GM06990 (cell line): ENCODE measurements at regions not wholly inside any gene's neighbourhood (a gene's known extent, or its start where the extent isn't known, plus 50 kb on each side); places are given as distances from the start of the nearest gene placed in this dataset.

Source experiments
- DNase-seq: peaks from one replicate; pipeline ENCODE4 v3.0.0-alpha.2; 2011; ENCODE audit not compliant: insufficient read length; ENCODE audit errors: extremely low read depth
- H3K27me3 ChIP-seq: replicated peaks from 2 replicates; pipeline ENCODE4 v1.6.0; 2011; ENCODE audit warnings: low read length; ENCODE audit not compliant: control insufficient read depth, insufficient read depth
- H3K36me3 ChIP-seq: 2 replicates; pipeline ENCODE4 v1.5.1; 2011; ENCODE audit warnings: low read length; ENCODE audit not compliant: control insufficient read depth, insufficient read depth
- H3K4me3 ChIP-seq: replicated peaks from 2 replicates; pipeline ENCODE4 v1.5.1; 2011; ENCODE audit warnings: low read depth, mild to moderate bottlenecking, control low read depth, low read length
- TF ChIP-seq, protein P1 (sequence below): IDR thresholded peaks from 2 replicates; pipeline ENCODE4 v1.5.1; 2011; ENCODE audit warnings: low read length, control low read depth, mild to moderate bottlenecking, inconsistent platforms; ENCODE audit not compliant: insufficient read depth, poor library complexity, severe bottlenecking

DNA sequence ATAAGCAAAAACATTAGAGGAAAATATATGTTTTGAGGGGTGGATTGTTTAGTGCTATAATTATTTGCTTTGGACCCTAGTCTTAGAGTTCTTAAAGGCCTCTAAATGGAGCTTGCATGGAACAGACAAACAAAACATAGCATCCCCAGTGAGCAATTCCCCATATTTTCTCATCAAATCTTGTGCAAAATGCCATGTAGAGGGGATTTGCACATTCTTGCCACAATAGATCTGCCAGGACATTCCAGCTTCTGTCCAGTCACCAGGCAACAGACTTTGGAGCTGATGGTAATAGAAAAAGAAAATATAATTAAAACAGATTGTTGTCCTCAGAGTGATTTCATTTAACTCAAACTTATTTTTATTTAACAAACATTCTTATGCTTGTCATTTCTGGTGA, 360.3 kb upstream of the PDGFD start:
- H3K4me3 ChIP-seq = no peak overlapping the region
- no peaks in the 10 kb centered on the region for H3K36me3 ChIP-seq
- no peak for DNase-seq
- no peaks in the 10 kb centered on the region for H3K27me3 ChIP-seq
- TF ChIP-seq, protein P1, sequence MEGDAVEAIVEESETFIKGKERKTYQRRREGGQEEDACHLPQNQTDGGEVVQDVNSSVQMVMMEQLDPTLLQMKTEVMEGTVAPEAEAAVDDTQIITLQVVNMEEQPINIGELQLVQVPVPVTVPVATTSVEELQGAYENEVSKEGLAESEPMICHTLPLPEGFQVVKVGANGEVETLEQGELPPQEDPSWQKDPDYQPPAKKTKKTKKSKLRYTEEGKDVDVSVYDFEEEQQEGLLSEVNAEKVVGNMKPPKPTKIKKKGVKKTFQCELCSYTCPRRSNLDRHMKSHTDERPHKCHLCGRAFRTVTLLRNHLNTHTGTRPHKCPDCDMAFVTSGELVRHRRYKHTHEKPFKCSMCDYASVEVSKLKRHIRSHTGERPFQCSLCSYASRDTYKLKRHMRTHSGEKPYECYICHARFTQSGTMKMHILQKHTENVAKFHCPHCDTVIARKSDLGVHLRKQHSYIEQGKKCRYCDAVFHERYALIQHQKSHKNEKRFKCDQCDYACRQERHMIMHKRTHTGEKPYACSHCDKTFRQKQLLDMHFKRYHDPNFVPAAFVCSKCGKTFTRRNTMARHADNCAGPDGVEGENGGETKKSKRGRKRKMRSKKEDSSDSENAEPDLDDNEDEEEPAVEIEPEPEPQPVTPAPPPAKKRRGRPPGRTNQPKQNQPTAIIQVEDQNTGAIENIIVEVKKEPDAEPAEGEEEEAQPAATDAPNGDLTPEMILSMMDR = no peak

GRCh38 chr11:104523611-104524010, 359.7 kb upstream of the PDGFD start:
- no peaks in the 10 kb centered on the region for H3K27me3 ChIP-seq
- no peak overlapping the region for H3K4me3 ChIP-seq
- TF ChIP-seq, protein P1 = no peak
- no peak for DNase-seq
- no peaks in the 10 kb centered on the region for H3K36me3 ChIP-seq

DNA sequence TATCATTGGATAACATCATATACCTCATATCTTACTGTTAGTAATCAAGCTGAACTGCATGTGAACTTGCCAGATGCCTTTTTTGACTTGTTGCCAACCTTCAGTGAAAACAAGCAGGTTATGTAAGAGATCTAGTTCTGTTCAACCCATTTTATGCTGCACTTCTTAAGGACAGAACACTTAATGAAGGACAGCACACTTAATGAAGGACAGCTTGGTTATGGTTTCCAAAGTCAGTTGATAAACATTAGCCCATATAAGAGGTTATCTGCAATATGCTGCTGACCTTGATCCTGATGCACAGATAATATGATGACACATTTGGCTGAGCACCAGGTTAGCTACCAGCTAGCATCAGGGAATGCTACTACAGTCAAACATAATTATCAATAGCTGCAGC, 358.7 kb upstream of the PDGFD start:
- Histone ChIP-seq H3K36me3 (no peaks in the 10 kb centered on the region), H3K27me3 (no peaks in the 10 kb centered on the region), H3K4me3 (no peak overlapping the region)
- TF ChIP-seq, protein P1 = no peak
- DNase-seq = no peak

- H3K36me3 ChIP-seq = no peaks in the 10 kb centered on the region
- H3K27me3 ChIP-seq = no peaks in the 10 kb centered on the region
- TF ChIP-seq, protein P1 = no peak
- H3K4me3 ChIP-seq = no peak overlapping the region
- DNase-seq = no peak
Observed at GRCh38 chr11:104522123-104522522, 358.2 kb upstream of the PDGFD start.

DNA sequence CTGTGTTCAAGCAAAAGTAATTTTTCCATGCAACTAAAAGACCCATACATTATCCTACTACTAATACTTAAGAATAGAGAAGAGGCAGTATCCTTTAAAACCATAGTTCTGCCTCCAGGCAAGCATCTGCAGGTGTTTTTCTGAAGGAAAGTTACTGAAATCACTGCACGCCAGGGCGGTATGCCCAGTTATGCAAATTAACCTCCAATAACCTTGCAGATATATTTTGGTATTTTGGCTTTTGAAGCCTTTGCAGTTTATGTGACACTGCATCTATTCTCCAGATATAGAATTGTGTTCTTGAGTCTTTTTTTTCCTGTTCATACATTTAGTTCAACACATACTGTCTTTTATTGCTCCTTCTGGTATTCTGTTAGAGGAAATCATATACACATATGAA, 346.2 kb upstream of the PDGFD start:
- no peak for DNase-seq
- H3K27me3 ChIP-seq = no peaks in the 10 kb centered on the region
- H3K36me3 ChIP-seq = no peaks in the 10 kb centered on the region
- H3K4me3 ChIP-seq = no peak overlapping the region
- TF ChIP-seq, protein P1 = no peak

DNA sequence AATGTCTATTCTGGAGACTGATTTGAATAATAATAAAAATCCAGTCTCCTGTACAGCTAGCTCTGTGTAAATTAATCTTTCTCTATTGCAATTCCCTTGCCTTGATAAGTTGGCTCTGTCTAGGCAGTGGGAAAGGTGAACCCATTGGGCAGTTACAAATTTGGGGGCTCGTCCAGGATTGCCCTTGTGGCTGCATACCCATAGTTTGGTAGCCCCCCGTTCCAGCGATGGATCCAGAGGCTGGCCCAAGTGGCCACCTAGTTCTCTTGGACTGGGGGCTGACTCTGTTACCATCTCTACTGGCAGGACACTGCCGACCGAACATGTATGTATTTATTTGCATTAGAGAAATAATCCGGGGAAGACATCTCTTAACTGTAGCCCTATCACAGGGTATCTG, 326.2 kb upstream of the PDGFD start:
- Histone ChIP-seq H3K36me3 (no peaks in the 10 kb centered on the region), H3K4me3 (no peak overlapping the region), H3K27me3 (no peaks in the 10 kb centered on the region)
- no peak for DNase-seq
- TF ChIP-seq, protein P1 = no peak
